ENCODE measurements at regions not wholly inside any gene's neighbourhood (a gene's known extent, or its start where the extent isn't known, plus 50 kb on each side); places are given as distances from the start of the nearest gene placed in this dataset.

DNA sequence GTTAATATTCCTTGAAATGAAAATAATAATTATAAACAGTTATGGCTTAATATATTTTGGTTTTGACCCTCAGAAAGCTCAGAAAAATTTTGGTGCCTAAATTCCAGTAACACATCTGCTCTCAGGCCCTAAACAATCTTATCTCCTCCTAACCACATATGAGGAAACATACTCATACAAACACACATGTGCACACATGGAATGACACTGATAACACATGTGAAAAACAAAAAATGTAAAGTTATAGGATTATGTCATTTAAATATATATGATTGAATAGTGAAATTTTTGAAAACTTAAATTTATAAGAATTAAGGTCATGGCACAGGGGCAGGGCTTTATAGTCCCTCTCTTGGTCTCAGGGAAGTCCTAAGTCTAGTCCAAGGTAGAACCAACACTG, 127.2 kb upstream of the TRPC7 start:
- H3K36me3 ChIP-seq (ENCODE audit: control insufficient read depth, insufficient read depth, low read length) = no peaks in the 10 kb centered on the region
- TF ChIP-seq, protein P1, sequence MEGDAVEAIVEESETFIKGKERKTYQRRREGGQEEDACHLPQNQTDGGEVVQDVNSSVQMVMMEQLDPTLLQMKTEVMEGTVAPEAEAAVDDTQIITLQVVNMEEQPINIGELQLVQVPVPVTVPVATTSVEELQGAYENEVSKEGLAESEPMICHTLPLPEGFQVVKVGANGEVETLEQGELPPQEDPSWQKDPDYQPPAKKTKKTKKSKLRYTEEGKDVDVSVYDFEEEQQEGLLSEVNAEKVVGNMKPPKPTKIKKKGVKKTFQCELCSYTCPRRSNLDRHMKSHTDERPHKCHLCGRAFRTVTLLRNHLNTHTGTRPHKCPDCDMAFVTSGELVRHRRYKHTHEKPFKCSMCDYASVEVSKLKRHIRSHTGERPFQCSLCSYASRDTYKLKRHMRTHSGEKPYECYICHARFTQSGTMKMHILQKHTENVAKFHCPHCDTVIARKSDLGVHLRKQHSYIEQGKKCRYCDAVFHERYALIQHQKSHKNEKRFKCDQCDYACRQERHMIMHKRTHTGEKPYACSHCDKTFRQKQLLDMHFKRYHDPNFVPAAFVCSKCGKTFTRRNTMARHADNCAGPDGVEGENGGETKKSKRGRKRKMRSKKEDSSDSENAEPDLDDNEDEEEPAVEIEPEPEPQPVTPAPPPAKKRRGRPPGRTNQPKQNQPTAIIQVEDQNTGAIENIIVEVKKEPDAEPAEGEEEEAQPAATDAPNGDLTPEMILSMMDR (IDR thresholded peaks at IDR 0.05; ENCODE audit: insufficient read depth, low read length, poor library complexity, severe bottlenecking) = no peak
- H3K27me3 ChIP-seq (ENCODE audit: control insufficient read depth, insufficient read depth, low read length) = no peaks in the 10 kb centered on the region
- DNase-seq (ENCODE audit: low read depth) = no peak
- H3K4me3 ChIP-seq (ENCODE audit: low read depth, low read length) = no peak overlapping the region

DNA sequence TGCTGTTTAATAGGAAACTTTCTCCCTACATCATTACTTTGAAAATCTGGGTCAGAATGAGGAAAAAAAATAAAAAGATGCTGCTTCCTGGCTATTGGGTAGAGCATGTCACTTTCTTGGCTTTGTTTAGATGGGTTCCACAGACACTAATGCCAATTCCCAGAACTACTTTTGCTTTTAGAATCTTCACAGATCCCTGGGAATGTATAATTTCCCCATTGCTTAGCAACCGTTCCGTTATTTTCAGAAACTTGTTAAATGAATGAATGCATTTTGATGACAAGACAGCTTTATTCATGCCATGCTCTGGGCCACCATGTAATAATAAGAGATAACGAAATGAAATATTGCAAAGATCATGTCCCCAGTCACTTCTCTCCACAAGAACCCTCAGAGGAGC, 126.5 kb upstream of the TRPC7 start:
- TF ChIP-seq, protein P1 (IDR thresholded peaks at IDR 0.05; ENCODE audit: insufficient read depth, low read length, poor library complexity, severe bottlenecking) = no peak
- Histone ChIP-seq H3K36me3 (ENCODE audit: control insufficient read depth, insufficient read depth, low read length) (no peaks in the 10 kb centered on the region), H3K4me3 (ENCODE audit: low read depth, low read length) (no peak overlapping the region), H3K27me3 (ENCODE audit: control insufficient read depth, insufficient read depth, low read length) (no peaks in the 10 kb centered on the region)
- DNase-seq (ENCODE audit: low read depth) = no peak

DNA sequence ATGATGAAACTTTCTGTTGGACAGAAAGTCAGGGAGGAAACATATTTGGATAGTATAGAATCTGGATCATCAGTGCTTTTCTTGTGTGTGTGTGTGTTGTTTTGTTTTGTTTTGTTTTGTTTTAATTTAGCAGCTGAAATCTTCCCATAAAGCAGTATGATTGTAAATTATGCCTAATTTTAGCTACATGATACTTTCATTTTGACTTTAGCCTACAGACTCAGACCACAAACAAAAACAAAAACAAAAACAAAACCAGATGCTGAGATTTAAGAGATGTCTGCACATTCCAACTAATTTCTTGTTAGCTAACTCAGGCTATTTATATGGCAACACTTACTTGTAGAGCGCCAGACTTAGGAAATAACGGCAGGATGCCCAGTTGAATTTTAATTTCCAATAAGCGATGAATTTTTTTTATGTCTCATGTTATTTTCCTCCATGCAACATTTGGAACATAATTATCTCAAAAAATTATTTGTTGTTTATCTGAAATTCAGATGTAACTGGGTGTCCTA, 119.5 kb upstream of the TRPC7 start:
- Histone ChIP-seq H3K4me3 (ENCODE audit: low read depth, low read length) (no peak overlapping the region), H3K27me3 (ENCODE audit: control insufficient read depth, insufficient read depth, low read length) (peaks cover 2% of the 10 kb centered on the region), H3K36me3 (ENCODE audit: control insufficient read depth, insufficient read depth, low read length) (no peaks in the 10 kb centered on the region)
- no peak for DNase-seq (ENCODE audit: low read depth)
- TF ChIP-seq, protein P1 (IDR thresholded peaks at IDR 0.05; ENCODE audit: insufficient read depth, low read length, poor library complexity, severe bottlenecking) = no peak

DNA sequence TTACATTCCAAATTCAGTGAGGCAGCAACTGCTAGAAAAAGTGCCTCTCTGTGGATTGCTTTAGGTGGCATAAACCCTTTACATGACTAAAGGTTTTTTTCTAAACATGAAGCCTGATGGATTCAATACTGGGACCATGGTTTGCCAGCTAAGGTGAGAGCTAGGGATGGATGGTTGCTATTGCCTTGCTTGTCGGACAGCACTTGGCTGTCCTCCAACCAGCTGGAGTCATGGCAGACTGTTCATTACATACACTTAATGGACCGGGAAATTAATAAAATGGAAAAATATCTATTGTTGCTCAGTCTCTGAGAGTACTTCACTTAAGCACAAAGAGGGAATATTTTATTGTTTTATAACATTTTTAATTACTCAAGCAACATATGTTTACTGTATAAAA, 116.9 kb upstream of the TRPC7 start:
- no peak for DNase-seq (ENCODE audit: low read depth)
- H3K4me3 ChIP-seq (ENCODE audit: low read depth, low read length) = no peak overlapping the region
- H3K27me3 ChIP-seq (ENCODE audit: control insufficient read depth, insufficient read depth, low read length) = peaks cover 2% of the 10 kb centered on the region
- TF ChIP-seq, protein P1 (IDR thresholded peaks at IDR 0.05; ENCODE audit: insufficient read depth, low read length, poor library complexity, severe bottlenecking) = no peak
- no peaks in the 10 kb centered on the region for H3K36me3 ChIP-seq (ENCODE audit: control insufficient read depth, insufficient read depth, low read length)

DNA sequence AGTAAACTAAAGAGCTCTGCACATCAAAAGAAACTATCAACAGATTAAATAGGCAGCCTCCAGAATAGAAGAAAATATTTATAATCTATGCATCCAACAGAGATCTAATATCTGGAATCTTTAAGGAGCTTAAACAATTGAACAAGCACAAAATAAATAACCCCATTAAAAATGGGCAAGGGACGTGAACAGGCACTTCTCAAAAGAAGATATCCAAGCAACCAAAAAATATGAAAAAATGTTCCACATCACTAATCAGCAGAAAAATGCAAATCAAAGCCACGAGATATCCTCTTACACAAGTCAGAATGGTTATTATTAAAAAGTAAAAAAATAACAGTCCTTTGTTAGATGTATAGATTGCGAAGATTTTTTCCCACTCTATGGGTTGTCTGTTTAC, 109.1 kb upstream of the TRPC7 start:
- TF ChIP-seq, protein P1 (IDR thresholded peaks at IDR 0.05; ENCODE audit: insufficient read depth, low read length, poor library complexity, severe bottlenecking) = no peak
- no peak overlapping the region for H3K4me3 ChIP-seq (ENCODE audit: low read depth, low read length)
- no peaks in the 10 kb centered on the region for H3K27me3 ChIP-seq (ENCODE audit: control insufficient read depth, insufficient read depth, low read length)
- DNase-seq (ENCODE audit: low read depth) = no peak
- no peaks in the 10 kb centered on the region for H3K36me3 ChIP-seq (ENCODE audit: control insufficient read depth, insufficient read depth, low read length)

DNA sequence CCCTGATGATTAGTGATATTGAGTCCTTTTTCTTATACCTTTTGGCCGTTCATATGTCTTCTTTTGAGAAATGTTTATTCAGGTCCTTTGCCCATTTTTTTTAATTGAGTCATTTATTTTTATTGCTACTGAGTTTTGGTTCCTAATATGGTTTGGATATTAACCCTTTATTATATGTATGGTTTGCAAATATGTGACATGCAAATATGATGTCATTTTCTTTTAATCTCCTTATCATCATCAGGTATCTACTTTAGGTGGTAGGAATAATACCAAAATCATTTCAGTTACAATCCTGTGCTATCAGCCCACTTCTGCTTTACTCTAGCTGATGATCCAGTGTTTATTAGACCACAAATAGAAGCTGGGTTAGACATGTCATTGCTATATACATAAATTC, 102.3 kb upstream of the TRPC7 start:
- Histone ChIP-seq H3K27me3 (ENCODE audit: control insufficient read depth, insufficient read depth, low read length) (no peaks in the 10 kb centered on the region), H3K36me3 (ENCODE audit: control insufficient read depth, insufficient read depth, low read length) (no peaks in the 10 kb centered on the region), H3K4me3 (ENCODE audit: low read depth, low read length) (no peak overlapping the region)
- no peak for DNase-seq (ENCODE audit: low read depth)
- TF ChIP-seq, protein P1 (IDR thresholded peaks at IDR 0.05; ENCODE audit: insufficient read depth, low read length, poor library complexity, severe bottlenecking) = no peak
